22Rv1 (cell line): ENCODE measurements at regions not wholly inside any gene's neighbourhood (a gene's known extent, or its start where the extent isn't known, plus 50 kb on each side); places are given as distances from the start of the nearest gene placed in this dataset.

ENCODE experiments used
- CTCF ChIP-seq: fragments of 450-650 bp; IDR thresholded peaks from 2 replicates; pipeline ENCODE4 v1.5.1; 2017; ENCODE audit warnings: mild to moderate bottlenecking
- ZFX ChIP-seq: fragments of 450-650 bp; IDR thresholded peaks from 2 replicates; pipeline ENCODE4 v1.6.1; 2017; ENCODE audit warnings: antibody characterized with exemption, borderline replicate concordance

GRCh38 chr2:45274250-45274926, 265.1 kb upstream of the SIX2 start:
- TF ChIP-seq CTCF = no peak
- TF ChIP-seq ZFX = no peak
